Uterus (tissue), 3 donors: ENCODE measurements at regions not wholly inside any gene's neighbourhood (a gene's known extent, or its start where the extent isn't known, plus 50 kb on each side); places are given as distances from the start of the nearest gene placed in this dataset.

Experiments used
- DNase-seq, 2 donors: peaks; one replicate each; pipeline ENCODE4 v3.0.0-alpha.2; 2019 to 2020
- H3K27ac ChIP-seq, 2 donors: fragments of 200-600 bp; sonication (generic); 1 replicate in 1 of 2; 2 replicates in 1 of 2; pipeline ENCODE4 v1.5.1; 2016 to 2018
- H3K27me3 ChIP-seq, 2 donors: fragments of 200-600 bp; sonication (generic); one replicate each; pipeline ENCODE4 v1.5.1; 2018 to 2019; ENCODE audit warnings: control low read depth in 1 of 2
- H3K36me3 ChIP-seq, 2 donors: fragments of 200-600 bp; sonication (generic); one replicate each; pipeline ENCODE4 v1.5.1; 2019; ENCODE audit warnings: control low read depth in 1 of 2
- H3K4me1 ChIP-seq, 2 donors: fragments of 200-600 bp; sonication (generic); one replicate each; pipeline ENCODE4 v1.5.1; 2018 to 2019; ENCODE audit warnings: control low read depth in 1 of 2
- H3K4me3 ChIP-seq, 2 donors: fragments of 200-600 bp; sonication (generic); 1 replicate in 1 of 2; 2 replicates in 1 of 2; pipeline ENCODE4 v1.5.1; 2018 to 2019; ENCODE audit warnings: mild to moderate bottlenecking in 1 of 2
- H3K9me3 ChIP-seq, 2 donors: fragments of 200-600 bp; sonication (generic); one replicate each; pipeline ENCODE4 v1.5.1; 2019; ENCODE audit warnings: control low read depth in 1 of 2
- CTCF ChIP-seq, 4 experiments: fragments of 200-600 bp in 2 of 4; fragments of 450-650 bp in 2 of 4; sonication (generic) in 2 of 4; IDR thresholded peaks; one replicate each; pipeline ENCODE4 v1.5.1; 2016 to 2019; ENCODE audit warnings: antibody characterized with exemption in 4 of 4, mild to moderate bottlenecking in 2 of 4, moderate library complexity in 1 of 4
- POLR2A ChIP-seq, 2 donors: fragments of 450-650 bp; IDR thresholded peaks; one replicate each; pipeline ENCODE4 v1.6.1; 2016; ENCODE audit warnings: antibody characterized with exemption in 2 of 2, mild to moderate bottlenecking in 1 of 2, moderate library complexity in 1 of 2
- intact Hi-C: fragments of 100-400 bp; cut with DNase I; formaldehyde crosslinking; loops from one replicate; pipeline ENCODE4 v1.15.1; 2023; ENCODE audit warnings: low total_unique reads
- donor health status: DM: yes; HTN: yes; CAD: no.

GRCh38 chr5:29897916-29898315 is 1295.6 kb upstream of the CDH6 start:
- no peak for DNase-seq
- no peak for TF ChIP-seq POLR2A (IDR thresholded peaks at IDR 0.05)
- intact Hi-C loops = no loop called here
- Histone ChIP-seq H3K9me3 (no peaks in the 10 kb centered on the region), H3K4me3 (no peak overlapping the region), H3K4me1 (no peaks in the 10 kb centered on the region), H3K36me3 (no peaks in the 10 kb centered on the region), H3K27ac (no peak overlapping the region), H3K27me3 (no peaks in the 10 kb centered on the region)

- Histone ChIP-seq H3K36me3 (no peaks in the 10 kb centered on the region), H3K27ac (no peak overlapping the region), H3K4me1 (no peaks in the 10 kb centered on the region), H3K27me3 (no peaks in the 10 kb centered on the region), H3K9me3 (no peaks in the 10 kb centered on the region), H3K4me3 (no peak overlapping the region)
- no peak for DNase-seq
- intact Hi-C loops = no loop called here
- TF ChIP-seq CTCF (IDR thresholded peaks at IDR 0.05) = no peak
- TF ChIP-seq POLR2A (IDR thresholded peaks at IDR 0.05) = no peak
Measured at GRCh38 chr5:29896646-29897045, 1296.8 kb upstream of the CDH6 start.

- Histone ChIP-seq H3K27me3 (no peaks in the 10 kb centered on the region), H3K4me3 (no peak overlapping the region), H3K4me1 (no peaks in the 10 kb centered on the region), H3K9me3 (no peaks in the 10 kb centered on the region), H3K36me3 (no peaks in the 10 kb centered on the region), H3K27ac (no peak overlapping the region)
- intact Hi-C loops = no loop called here
- TF ChIP-seq CTCF (IDR thresholded peaks at IDR 0.05) (no peak), POLR2A (IDR thresholded peaks at IDR 0.05) (no peak)
- DNase-seq = no peak
Measured at GRCh38 chr5:29894668-29895067, 1298.8 kb upstream of the CDH6 start.

- Histone ChIP-seq H3K27ac (no peak overlapping the region), H3K27me3 (no peaks in the 10 kb centered on the region), H3K9me3 (no peaks in the 10 kb centered on the region), H3K36me3 (no peaks in the 10 kb centered on the region), H3K4me1 (no peaks in the 10 kb centered on the region), H3K4me3 (no peak overlapping the region)
- TF ChIP-seq POLR2A (IDR thresholded peaks at IDR 0.05) (no peak), CTCF (IDR thresholded peaks at IDR 0.05) (no peak)
- DNase-seq = no peak
- intact Hi-C loops = no loop called here
Measured at GRCh38 chr5:29889051-29889450, 1304.4 kb upstream of the CDH6 start.

- Histone ChIP-seq H3K9me3 (no peaks in the 10 kb centered on the region), H3K27me3 (no peaks in the 10 kb centered on the region), H3K4me1 (no peaks in the 10 kb centered on the region), H3K27ac (no peak overlapping the region), H3K4me3 (no peak overlapping the region), H3K36me3 (no peaks in the 10 kb centered on the region)
- no peak for DNase-seq
- TF ChIP-seq CTCF (IDR thresholded peaks at IDR 0.05) = no peak
- TF ChIP-seq POLR2A (IDR thresholded peaks at IDR 0.05) = no peak
- intact Hi-C loops = no loop called here
Measured at GRCh38 chr5:29885595-29885994, 1307.9 kb upstream of the CDH6 start.

- TF ChIP-seq POLR2A (IDR thresholded peaks at IDR 0.05) (no peak), CTCF (IDR thresholded peaks at IDR 0.05) (no peak)
- intact Hi-C loops = no loop called here
- no peaks in the 10 kb centered on the region for H3K4me1 ChIP-seq
- no peak for DNase-seq
- H3K27ac ChIP-seq = no peak overlapping the region
- no peaks in the 10 kb centered on the region for H3K9me3 ChIP-seq
- H3K4me3 ChIP-seq = no peak overlapping the region
- H3K27me3 ChIP-seq = no peaks in the 10 kb centered on the region
- H3K36me3 ChIP-seq = no peaks in the 10 kb centered on the region
Measured at GRCh38 chr5:29882036-29882435, 1311.5 kb upstream of the CDH6 start.
